Upper lobe of left lung (tissue), 4 donors: ENCODE measurements at regions not wholly inside any gene's neighbourhood (a gene's known extent, or its start where the extent isn't known, plus 50 kb on each side); places are given as distances from the start of the nearest gene placed in this dataset.

ENCODE experiments used
- POLR2A ChIP-seq, 4 donors: fragments of 450-650 bp; IDR thresholded peaks; one replicate each; pipeline ENCODE4 v1.5.1; 2016 to 2017; ENCODE audit warnings: antibody characterized with exemption in 4 of 4, mild to moderate bottlenecking in 2 of 4
- TF ChIP-seq, protein P1 (sequence below), 6 experiments: fragments of 450-650 bp in 4 of 6; fragments of 200-600 bp in 2 of 6; sonication (generic) in 2 of 6; IDR thresholded peaks; one replicate each; pipeline ENCODE4 v1.5.1; 2016 to 2019; ENCODE audit warnings: antibody characterized with exemption in 6 of 6

DNA sequence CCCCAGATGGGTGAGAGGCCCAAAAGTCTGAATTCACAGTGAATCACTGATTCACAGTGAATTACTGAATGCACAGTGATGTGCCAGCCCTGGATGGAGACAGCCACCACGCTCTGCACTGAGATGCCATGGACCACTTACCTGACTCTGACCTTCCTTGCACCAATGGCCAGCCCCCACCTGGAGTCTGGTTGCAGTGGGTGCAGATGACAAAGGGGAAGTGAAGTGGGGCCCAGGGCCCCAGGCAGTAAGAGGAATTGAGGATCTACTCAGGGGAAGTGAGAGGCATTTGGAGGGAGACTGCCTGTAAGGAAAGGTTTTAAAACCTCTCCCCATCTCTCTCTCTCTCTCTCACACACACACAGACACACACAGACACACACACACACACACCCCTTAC, 412.1 kb downstream of the CYLC2 start:
- TF ChIP-seq, protein P1, sequence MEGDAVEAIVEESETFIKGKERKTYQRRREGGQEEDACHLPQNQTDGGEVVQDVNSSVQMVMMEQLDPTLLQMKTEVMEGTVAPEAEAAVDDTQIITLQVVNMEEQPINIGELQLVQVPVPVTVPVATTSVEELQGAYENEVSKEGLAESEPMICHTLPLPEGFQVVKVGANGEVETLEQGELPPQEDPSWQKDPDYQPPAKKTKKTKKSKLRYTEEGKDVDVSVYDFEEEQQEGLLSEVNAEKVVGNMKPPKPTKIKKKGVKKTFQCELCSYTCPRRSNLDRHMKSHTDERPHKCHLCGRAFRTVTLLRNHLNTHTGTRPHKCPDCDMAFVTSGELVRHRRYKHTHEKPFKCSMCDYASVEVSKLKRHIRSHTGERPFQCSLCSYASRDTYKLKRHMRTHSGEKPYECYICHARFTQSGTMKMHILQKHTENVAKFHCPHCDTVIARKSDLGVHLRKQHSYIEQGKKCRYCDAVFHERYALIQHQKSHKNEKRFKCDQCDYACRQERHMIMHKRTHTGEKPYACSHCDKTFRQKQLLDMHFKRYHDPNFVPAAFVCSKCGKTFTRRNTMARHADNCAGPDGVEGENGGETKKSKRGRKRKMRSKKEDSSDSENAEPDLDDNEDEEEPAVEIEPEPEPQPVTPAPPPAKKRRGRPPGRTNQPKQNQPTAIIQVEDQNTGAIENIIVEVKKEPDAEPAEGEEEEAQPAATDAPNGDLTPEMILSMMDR (IDR thresholded peaks at IDR 0.05): no peak
- no peak for TF ChIP-seq POLR2A (IDR thresholded peaks at IDR 0.05)
